ENCODE measurements at regions not wholly inside any gene's neighbourhood (a gene's known extent, or its start where the extent isn't known, plus 50 kb on each side); places are given as distances from the start of the nearest gene placed in this dataset.

DNA sequence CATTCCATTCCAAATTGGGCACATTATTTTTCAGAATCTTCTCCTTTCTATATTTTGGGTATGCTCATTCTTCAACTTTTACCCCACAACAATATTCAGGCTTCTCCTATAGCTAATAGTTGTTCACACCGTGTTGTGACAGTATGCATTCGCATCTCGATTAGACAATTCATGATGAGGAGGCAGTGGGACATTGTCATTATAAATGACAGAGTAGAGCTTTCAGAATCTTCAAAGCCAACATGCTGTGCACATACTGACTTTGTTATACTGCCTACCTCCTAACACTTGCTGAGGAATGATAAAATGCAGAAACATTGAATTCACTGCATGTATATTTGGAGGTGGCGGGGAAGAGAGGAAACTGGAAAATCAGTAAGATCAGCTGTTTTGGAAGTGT, 714.2 kb downstream of the SUCLG1 start:
- no peak for DNase-seq
- no peaks in the 10 kb centered on the region for H3K9me3 ChIP-seq (replicated peaks)
- no peaks in the 10 kb centered on the region for H3K4me1 ChIP-seq
- H3K27ac ChIP-seq = no peak overlapping the region
- H3K36me3 ChIP-seq = no peaks in the 10 kb centered on the region
- no peak overlapping the region for H3K4me3 ChIP-seq
- H3K27me3 ChIP-seq = no peaks in the 10 kb centered on the region

DNA sequence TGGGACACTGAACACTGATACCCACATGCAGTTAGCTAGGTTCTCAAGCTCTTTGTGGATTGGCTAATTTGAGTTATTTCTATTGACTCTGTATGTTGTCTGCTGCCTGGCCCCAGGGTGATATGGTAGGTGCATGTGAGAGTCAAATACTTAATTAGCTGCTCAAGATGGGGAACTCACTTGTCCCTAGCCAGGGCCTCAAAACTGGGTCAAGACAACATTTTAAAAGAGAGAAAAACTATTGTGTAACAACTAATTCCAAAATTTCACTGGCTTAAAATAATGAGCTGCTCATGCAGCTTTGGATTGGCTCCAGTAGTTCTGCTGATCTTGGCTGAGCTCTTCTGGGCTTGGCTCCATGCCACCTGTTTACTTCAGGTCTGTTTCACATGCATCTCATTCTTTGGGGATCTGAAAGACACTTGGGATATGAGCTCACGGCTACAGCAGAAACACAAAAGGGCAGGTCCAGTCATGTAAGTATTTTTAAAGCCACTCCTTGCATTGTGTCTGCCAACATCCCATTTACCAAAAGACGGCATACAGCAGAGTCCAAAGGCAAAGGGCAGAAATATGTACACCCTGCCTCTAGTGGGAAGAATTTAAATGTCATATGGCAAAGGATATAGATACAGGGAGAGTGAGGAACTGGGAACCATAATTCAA, 716.8 kb downstream of the SUCLG1 start:
- DNase-seq = no peak
- Histone ChIP-seq H3K9me3 (replicated peaks) (no peaks in the 10 kb centered on the region), H3K4me3 (no peak overlapping the region), H3K36me3 (no peaks in the 10 kb centered on the region), H3K4me1 (no peaks in the 10 kb centered on the region), H3K27me3 (no peaks in the 10 kb centered on the region), H3K27ac (no peak overlapping the region)

DNA sequence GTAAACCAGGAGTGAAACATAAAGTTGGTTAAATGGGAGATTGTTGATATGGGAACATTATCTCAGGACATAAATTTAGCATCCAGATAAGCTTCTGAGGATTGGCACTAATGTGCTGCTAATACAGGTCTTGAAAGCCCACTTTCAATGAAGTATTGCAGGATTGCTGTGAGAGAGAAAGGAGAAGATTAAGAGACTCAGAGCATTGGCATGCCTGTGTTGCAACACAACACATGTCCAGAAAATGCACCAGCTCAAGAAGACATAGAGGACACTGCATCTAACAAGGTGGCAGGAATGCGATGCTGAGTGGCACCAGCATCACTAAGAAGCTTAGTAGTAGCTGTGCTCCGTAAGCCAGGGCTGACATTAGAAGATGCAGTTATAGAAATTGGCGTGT, 728.9 kb downstream of the SUCLG1 start:
- DNase-seq = no peak
- H3K9me3 ChIP-seq (replicated peaks) = no peaks in the 10 kb centered on the region
- no peaks in the 10 kb centered on the region for H3K4me1 ChIP-seq
- no peak overlapping the region for H3K4me3 ChIP-seq
- H3K27me3 ChIP-seq = no peaks in the 10 kb centered on the region; the same call in 1 of the 2 replicates
- H3K36me3 ChIP-seq = no peaks in the 10 kb centered on the region
- no peak overlapping the region for H3K27ac ChIP-seq

DNA sequence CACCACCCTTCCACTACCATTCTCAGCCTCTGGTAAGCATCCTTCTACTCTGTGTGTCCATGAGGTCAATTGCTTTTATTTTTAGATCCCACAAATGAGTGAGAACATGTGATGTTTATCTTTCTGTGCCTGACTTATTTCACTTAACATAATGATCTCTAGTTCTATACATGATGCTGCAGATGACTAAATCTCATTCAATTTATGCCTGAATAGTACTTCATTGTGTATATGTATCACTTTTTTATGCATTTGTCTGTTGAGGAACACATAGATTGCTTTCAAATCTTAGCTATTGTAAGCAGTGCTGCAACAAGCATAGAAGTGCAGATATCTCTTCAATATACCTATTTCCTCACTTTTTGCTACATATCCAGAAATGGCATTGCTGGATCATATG, 733.3 kb downstream of the SUCLG1 start:
- no peaks in the 10 kb centered on the region for H3K4me1 ChIP-seq
- no peak overlapping the region for H3K27ac ChIP-seq
- H3K4me3 ChIP-seq = no peak overlapping the region
- no peaks in the 10 kb centered on the region; the same call in 1 of the 2 replicates for H3K27me3 ChIP-seq
- H3K36me3 ChIP-seq = no peaks in the 10 kb centered on the region
- no peak for DNase-seq
- no peaks in the 10 kb centered on the region for H3K9me3 ChIP-seq (replicated peaks)

DNA sequence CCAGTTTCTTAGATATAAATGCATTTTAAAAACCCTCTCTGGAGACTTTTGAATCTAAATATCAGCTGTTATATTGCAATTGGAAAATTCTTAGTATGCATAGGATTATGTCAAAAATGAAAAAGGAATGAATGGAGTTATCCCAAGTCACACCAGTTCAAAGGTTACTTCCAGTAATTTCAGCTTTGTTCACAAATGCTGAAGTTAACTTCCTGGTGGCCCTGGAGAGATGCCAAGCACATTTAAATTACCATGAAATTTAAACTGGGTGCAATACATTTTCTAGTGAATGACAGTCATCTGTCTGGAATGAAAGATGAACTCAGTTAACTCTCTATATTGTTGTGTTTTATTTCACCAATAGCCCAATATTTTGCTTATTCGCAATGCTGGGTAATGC, 753.9 kb downstream of the SUCLG1 start:
- no peak overlapping the region for H3K27ac ChIP-seq
- no peaks in the 10 kb centered on the region for H3K36me3 ChIP-seq
- H3K4me3 ChIP-seq = no peak overlapping the region
- H3K9me3 ChIP-seq (replicated peaks) = no peaks in the 10 kb centered on the region; the same call in 1 of the 2 replicates
- H3K27me3 ChIP-seq = no peaks in the 10 kb centered on the region
- no peak for DNase-seq
- no peaks in the 10 kb centered on the region for H3K4me1 ChIP-seq

DNA sequence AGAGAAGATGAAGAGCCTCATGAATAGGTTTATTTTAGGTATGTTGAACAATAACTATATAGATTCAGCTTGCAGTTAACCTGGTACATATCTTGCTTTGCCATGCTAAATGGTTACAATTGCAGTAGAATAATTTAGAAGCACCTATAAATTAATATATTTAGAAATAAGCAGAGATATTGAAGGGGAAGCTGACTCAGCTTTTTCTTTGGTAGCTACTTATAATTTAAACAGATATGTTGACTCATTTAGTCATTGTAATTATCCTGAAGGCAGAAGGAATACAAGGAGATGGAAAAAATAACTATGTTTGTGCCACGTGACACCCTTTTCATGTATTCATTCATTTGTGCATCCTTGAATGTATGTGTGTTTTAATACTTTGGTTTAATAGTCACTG, 755.5 kb downstream of the SUCLG1 start:
- H3K9me3 ChIP-seq (replicated peaks) = no peaks in the 10 kb centered on the region; the same call in 1 of the 2 replicates
- H3K4me1 ChIP-seq = no peaks in the 10 kb centered on the region
- H3K36me3 ChIP-seq = no peaks in the 10 kb centered on the region

DNA sequence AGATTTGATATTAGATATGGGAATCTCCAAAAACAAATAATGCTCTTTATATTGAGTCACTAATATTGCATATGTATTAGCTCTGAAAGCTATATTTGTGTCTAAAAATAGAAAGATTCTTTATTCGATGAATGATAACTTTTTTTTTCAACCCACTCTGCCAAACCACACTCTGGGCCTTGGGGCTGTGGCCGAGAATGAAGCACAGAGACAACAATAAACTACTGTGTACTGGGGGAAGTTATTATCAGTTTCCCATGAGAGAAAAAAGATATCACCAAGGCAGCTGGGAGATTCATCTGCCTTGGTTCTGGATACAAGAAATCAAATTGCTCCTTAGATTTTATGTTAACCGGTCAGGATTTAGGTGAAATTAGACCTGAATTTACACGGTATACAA, 762.2 kb downstream of the SUCLG1 start:
- H3K27ac ChIP-seq = no peak overlapping the region
- H3K9me3 ChIP-seq (replicated peaks) = no peaks in the 10 kb centered on the region
- no peak overlapping the region for H3K4me3 ChIP-seq
- H3K27me3 ChIP-seq = no peaks in the 10 kb centered on the region
- DNase-seq = peak in 1 of 2 experiments; percentile 5
- no peaks in the 10 kb centered on the region for H3K4me1 ChIP-seq
- no peaks in the 10 kb centered on the region for H3K36me3 ChIP-seq

More for the DNA sequence above, 755.5 kb downstream of the SUCLG1 start:
- no peak overlapping the region for H3K4me3 ChIP-seq
- no peak overlapping the region for H3K27ac ChIP-seq
- no peak for DNase-seq
- no peaks in the 10 kb centered on the region for H3K27me3 ChIP-seq

DNA sequence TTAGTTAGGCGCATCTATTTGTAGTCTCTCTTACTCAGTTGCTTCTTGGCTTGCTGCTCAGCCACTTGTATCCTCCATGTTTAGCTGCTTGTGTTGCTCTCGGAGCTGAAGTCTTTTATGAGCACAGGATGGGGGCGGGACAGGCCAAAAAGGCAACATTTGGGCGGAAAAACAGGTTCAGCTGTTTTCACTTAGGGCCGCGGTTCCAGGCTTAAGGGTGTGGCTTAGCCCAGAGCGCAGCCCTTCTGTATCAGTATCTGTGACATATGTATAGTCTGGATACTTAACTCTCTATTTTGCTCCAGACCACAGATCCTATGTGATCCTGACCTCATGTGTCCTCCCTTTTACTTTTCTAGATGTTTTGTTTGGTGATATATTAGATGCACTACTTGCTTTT, 763.5 kb downstream of the SUCLG1 start:
- no peaks in the 10 kb centered on the region for H3K27me3 ChIP-seq
- H3K4me3 ChIP-seq = no peak overlapping the region
- H3K27ac ChIP-seq = no peak overlapping the region
- no peak for DNase-seq
- no peaks in the 10 kb centered on the region for H3K4me1 ChIP-seq
- H3K36me3 ChIP-seq = no peaks in the 10 kb centered on the region
- no peaks in the 10 kb centered on the region for H3K9me3 ChIP-seq (replicated peaks)

DNA sequence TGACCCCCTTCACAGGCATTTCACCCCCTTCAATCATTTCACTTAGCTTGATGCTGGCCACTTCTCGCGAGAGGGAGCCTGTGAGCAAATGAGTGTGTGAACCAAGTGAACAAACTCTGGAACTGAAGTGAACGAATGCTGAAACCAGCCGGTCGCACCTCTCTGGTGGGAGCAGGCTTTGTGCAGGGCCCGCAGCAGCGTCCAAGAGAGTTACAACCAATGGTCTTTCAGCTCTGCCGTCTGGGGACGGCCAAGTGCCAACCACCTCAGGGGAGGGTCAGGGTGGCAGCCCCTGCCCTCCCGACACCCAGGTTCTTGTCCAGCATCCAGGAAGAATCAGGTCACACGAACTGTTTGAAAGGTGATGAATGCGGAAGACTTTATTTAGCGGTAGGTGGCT, 764.0 kb downstream of the SUCLG1 start:
- Histone ChIP-seq H3K36me3 (no peaks in the 10 kb centered on the region), H3K4me1 (no peaks in the 10 kb centered on the region), H3K4me3 (no peak overlapping the region), H3K9me3 (replicated peaks) (no peaks in the 10 kb centered on the region), H3K27ac (no peak overlapping the region), H3K27me3 (no peaks in the 10 kb centered on the region)
- DNase-seq = no peak

DNA sequence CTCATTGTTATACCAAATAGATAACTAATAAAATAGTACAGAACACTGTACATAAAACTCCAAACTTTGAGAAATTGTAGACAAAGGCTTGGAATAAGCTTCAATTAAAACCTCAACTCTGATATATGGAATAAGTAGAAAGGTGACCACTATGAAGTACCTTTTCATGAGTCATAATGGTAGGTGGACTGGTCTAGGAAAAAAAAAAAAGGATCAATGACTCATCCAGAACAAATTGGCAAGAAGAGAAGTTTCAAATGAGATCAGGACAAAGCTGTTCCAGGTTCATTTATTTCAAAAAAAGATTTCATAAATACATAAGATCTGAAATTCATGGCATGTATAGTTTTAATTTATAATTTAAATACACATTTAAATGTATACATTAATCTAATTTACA, 769.7 kb downstream of the SUCLG1 start:
- no peaks in the 10 kb centered on the region for H3K36me3 ChIP-seq
- DNase-seq = no peak
- no peaks in the 10 kb centered on the region for H3K4me1 ChIP-seq
- no peak overlapping the region for H3K27ac ChIP-seq
- H3K27me3 ChIP-seq = no peaks in the 10 kb centered on the region; the same call in 1 of the 2 replicates
- no peaks in the 10 kb centered on the region for H3K9me3 ChIP-seq (replicated peaks)
- H3K4me3 ChIP-seq = no peak overlapping the region

DNA sequence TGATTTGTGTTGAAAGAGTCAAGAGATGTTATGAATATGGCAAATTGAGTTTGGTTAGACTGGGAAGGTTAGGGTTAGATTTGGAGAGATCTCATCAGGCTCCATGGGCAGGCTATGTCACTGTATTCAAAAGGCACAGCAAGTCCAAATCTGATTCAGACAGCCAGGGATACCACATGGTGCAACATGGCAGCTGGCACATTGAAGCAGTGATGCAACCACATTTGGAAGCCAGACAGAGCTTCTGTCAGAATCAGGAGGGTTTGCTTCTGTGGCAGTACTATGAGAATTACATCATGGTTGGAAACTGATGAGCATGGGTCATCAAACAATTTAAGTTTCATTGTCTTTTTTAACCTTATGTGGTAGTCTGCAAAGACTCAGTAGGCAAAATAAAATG, 772.2 kb downstream of the SUCLG1 start:
- Histone ChIP-seq H3K27ac (no peak overlapping the region), H3K4me3 (no peak overlapping the region), H3K36me3 (no peaks in the 10 kb centered on the region), H3K9me3 (replicated peaks) (no peaks in the 10 kb centered on the region), H3K4me1 (no peaks in the 10 kb centered on the region), H3K27me3 (no peaks in the 10 kb centered on the region; the same call in 1 of the 2 replicates)
- no peak for DNase-seq

DNA sequence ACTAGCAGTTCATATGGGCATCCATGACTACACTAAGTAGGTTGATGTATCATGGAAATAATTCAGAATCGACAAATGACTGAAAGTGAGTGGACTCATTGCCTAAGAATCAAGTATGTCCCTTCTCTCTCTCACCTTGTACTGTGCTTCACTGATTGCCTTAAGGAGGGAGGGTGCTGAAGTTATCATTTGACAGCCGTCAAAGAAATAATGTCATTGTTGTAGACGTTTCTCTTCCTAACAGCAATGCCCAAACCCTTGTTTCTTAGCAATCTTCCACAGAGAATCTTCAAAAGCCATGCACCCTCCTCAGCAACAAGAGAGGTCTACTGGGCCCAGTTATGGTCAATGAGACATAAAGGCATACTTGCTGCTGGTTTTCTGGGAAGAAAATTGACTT, 785.0 kb downstream of the SUCLG1 start:
- no peaks in the 10 kb centered on the region for H3K4me1 ChIP-seq
- no peak overlapping the region for H3K4me3 ChIP-seq
- no peaks in the 10 kb centered on the region for H3K36me3 ChIP-seq
- DNase-seq = no peak
- H3K27ac ChIP-seq = no peak overlapping the region
- H3K27me3 ChIP-seq = no peaks in the 10 kb centered on the region
- H3K9me3 ChIP-seq (replicated peaks) = no peaks in the 10 kb centered on the region

DNA sequence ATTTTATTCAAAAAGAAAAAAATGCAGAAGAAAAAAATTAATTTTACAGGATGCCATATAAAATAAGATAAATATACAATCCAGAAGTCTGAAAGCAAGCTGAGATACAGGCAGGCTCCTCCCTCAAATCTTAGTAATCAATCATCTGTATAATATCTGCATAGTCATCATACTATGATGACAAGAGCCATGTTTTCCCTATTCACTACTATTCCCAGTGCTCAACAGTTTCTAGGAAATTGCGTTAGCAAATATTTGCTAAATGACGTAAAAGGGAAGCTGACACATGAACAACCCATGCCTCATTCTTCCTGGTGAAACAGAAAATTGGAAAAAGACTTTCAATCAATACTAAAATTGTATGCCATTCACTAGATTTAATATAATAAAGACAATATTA, 793.2 kb downstream of the SUCLG1 start:
- H3K27me3 ChIP-seq = 0 out of 2 replicates have a peak, but pooled peaks cover 1% of the 10 kb centered on the region
- no peaks in the 10 kb centered on the region for H3K9me3 ChIP-seq (replicated peaks)
- no peak overlapping the region for H3K27ac ChIP-seq
- no peak overlapping the region for H3K4me3 ChIP-seq
- H3K36me3 ChIP-seq = no peaks in the 10 kb centered on the region
- no peak for DNase-seq
- H3K4me1 ChIP-seq = no peaks in the 10 kb centered on the region

DNA sequence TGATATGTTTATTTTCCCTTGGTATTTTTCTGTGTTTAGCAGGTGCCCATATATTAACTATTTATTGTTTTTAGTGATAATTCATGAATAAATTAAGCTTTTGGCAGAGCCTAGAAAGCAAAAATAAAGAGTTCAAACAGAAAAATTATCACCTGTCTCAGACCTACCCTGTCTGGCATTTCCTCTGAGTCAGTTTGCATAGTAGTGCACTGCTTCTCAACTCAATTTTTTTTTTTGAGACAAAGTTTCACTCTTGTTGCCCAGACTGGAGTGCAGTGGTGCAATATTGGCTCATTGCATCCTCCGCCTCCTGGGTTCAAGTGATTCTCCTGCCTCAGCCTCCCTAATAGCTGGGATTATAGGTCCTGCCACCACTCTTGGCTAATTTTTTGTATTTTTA, 793.9 kb downstream of the SUCLG1 start:
- H3K4me3 ChIP-seq = no peak overlapping the region
- H3K36me3 ChIP-seq = no peaks in the 10 kb centered on the region
- DNase-seq = no peak
- H3K27me3 ChIP-seq = 0 out of 2 replicates have a peak, but pooled peaks cover 4% of the 10 kb centered on the region
- no peaks in the 10 kb centered on the region for H3K4me1 ChIP-seq
- H3K27ac ChIP-seq = no peak overlapping the region
- H3K9me3 ChIP-seq (replicated peaks) = no peaks in the 10 kb centered on the region

DNA sequence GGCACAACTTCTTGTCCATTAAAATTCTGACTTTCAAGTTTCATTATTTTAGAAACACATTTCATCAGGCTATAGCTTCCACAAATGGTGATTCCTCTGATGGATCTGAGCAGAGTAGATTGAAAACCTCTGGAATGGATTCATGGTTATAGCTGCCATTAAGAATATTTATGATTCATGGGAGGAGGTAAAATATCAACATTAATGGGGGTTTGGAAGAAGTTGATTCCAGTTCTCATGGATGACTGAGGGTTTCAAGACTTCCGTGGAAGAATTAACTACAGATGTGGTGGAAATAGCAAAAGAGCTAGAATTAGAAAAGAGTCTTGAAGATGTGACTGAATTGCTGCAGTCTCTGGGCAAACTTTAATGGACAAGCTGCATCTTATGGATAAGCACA, 797.4 kb downstream of the SUCLG1 start:
- no peak for DNase-seq
- no peaks in the 10 kb centered on the region for H3K9me3 ChIP-seq (replicated peaks)
- no peaks in the 10 kb centered on the region for H3K4me1 ChIP-seq
- no peak overlapping the region for H3K27ac ChIP-seq
- no peaks in the 10 kb centered on the region for H3K36me3 ChIP-seq
- no peak overlapping the region for H3K4me3 ChIP-seq
- H3K27me3 ChIP-seq = 0 out of 2 replicates have a peak, but pooled peaks cover 4% of the 10 kb centered on the region

DNA sequence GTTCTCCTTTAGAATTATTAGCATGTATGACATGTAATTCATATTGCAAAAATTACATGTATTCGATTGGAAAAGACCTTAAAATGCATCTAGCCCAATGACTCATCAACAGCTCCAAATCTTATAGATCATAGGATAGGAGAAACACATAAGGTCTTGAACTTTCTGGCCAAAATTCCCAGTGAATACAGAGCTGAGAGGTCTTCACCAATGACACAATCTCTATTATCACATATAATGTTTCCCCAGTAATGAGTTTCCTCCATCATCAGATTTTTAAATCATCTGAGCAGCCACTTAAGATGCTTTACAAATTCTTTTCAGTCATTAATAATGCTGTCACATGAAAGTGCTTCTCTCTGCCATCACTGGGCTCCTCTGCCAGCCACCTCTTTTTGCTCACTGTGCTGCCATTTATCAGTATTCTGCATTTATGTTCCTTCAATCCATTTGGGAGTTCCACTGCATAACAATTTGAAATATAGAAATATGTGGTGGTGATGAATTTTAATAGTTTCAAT, 804.9 kb downstream of the SUCLG1 start:
- H3K4me3 ChIP-seq = no peak overlapping the region

More for the DNA sequence above, 804.9 kb downstream of the SUCLG1 start:
- 0 out of 2 replicates have a peak, but pooled peaks cover 3% of the 10 kb centered on the region for H3K9me3 ChIP-seq (replicated peaks)
- no peaks in the 10 kb centered on the region for H3K27me3 ChIP-seq
- H3K36me3 ChIP-seq = no peaks in the 10 kb centered on the region
- DNase-seq = no peak
- no peak overlapping the region for H3K27ac ChIP-seq
- no peaks in the 10 kb centered on the region for H3K4me1 ChIP-seq
